Psoas muscle (tissue), 7 donors: ENCODE measurements at regions not wholly inside any gene's neighbourhood (a gene's known extent, or its start where the extent isn't known, plus 50 kb on each side); places are given as distances from the start of the nearest gene placed in this dataset.

Source experiments
- ATAC-seq, 4 donors: fragments of 200-7000 bp; cut with Tn5 transposase; one replicate each; pipeline ENCODE4 v1.9.1; 2020; ENCODE audit warnings: moderate library complexity in 3 of 4, mild to moderate bottlenecking in 2 of 4
- DNase-seq, 2 donors: peaks; one replicate each; pipeline ENCODE4 v3.0.0-alpha.2; 2020
- H3K27ac ChIP-seq: fragments of 200-600 bp; one replicate; pipeline ENCODE4 v1.8.0; 2022
- H3K27me3 ChIP-seq, 3 donors: fragments of 200-600 bp in 1 of 3; one replicate each; pipeline versions ENCODE4 v1.6.1 to v1.8.0; 2013 to 2022; ENCODE audit warnings: low read length in 2 of 3, mild to moderate bottlenecking in 2 of 3, moderate library complexity in 1 of 3; ENCODE audit not compliant: insufficient read depth in 3 of 3
- H3K36me3 ChIP-seq, 2 donors: fragments of 200-600 bp in 1 of 2; one replicate each; pipeline versions ENCODE4 v1.6.1 to v1.8.0; 2013 to 2022; ENCODE audit warnings: low read depth in 1 of 2, mild to moderate bottlenecking in 1 of 2, moderate library complexity in 1 of 2; ENCODE audit not compliant: insufficient read depth in 1 of 2
- H3K4me1 ChIP-seq: fragments of 200-600 bp; one replicate; pipeline ENCODE4 v1.8.0; 2022
- H3K4me3 ChIP-seq: fragments of 200-600 bp; one replicate; pipeline ENCODE4 v1.8.0; 2022; ENCODE audit warnings: mild to moderate bottlenecking
- H3K9me3 ChIP-seq: fragments of 200-600 bp; one replicate; pipeline ENCODE4 v1.8.0; 2022
- CTCF ChIP-seq: fragments of 200-600 bp; IDR thresholded peaks from one replicate; pipeline ENCODE4 v1.8.0; 2022; ENCODE audit warnings: antibody characterized with exemption
- WGBS, 3 donors: extraction: QIAGEN DNeasy Blood & Tissue Kit; methylation state at CpG; one replicate each; pipeline versions ENCODE4 v1.1.6 to v1.1.7; 2013; 5-methylcytosine and 5-hydroxymethylcytosine counted together
- intact Hi-C, 2 donors: fragments of 100-400 bp; cut with DNase I; formaldehyde crosslinking; loops; one replicate each; pipeline versions ENCODE4 v1.11.0 to v1.14.2; 2022
- donor health status: healthy with polysubstance abuse.
- donor health status: DM: no; HTN: no; CAD: no; lungs with moderate emphysema.
- donor health status: Bipolar disorder and iron deficiency.
- donor health status: healthy.
- donor health status: DM: yes; HTN: yes; CAD: no.
- donor health status: DM: no; HTN: no; CAD: no.
- donor health status: DM: yes; HTN: yes; CAD: no.

GRCh38 chr13:34577051-34577450 lies 365.0 kb upstream of the NBEA start:
- no peaks in the 10 kb centered on the region for H3K4me1 ChIP-seq
- WGBS, 3 donors: 94 to 98% (median 96%) methylated on average over 1 of the region's 1 CpG

GRCh38 chr13:34578471-34578870 lies 363.6 kb upstream of the NBEA start:
- no peaks in the 10 kb centered on the region for H3K9me3 ChIP-seq
- intact Hi-C loops: no loop called here
- ATAC-seq (no peak), DNase-seq (no peak)
- no peaks in the 10 kb centered on the region for H3K4me1 ChIP-seq
- no peak overlapping the region for H3K4me3 ChIP-seq
- H3K27ac ChIP-seq: no peak overlapping the region
- H3K36me3 ChIP-seq: no peaks in the 10 kb centered on the region
- 95 to 100% (median 100%) methylated on average over 1 of the region's 1 CpG for WGBS, 3 donors
- H3K27me3 ChIP-seq: no peaks in the 10 kb centered on the region
- TF ChIP-seq CTCF: no peak

More at GRCh38 chr13:34577051-34577450, 365.0 kb upstream of the NBEA start:
- intact Hi-C loops: no loop called here
- no peaks in the 10 kb centered on the region for H3K36me3 ChIP-seq
- H3K4me3 ChIP-seq: no peak overlapping the region
- no peaks in the 10 kb centered on the region for H3K27me3 ChIP-seq
- TF ChIP-seq CTCF: no peak
- DNase-seq (no peak), ATAC-seq (no peak)
- no peak overlapping the region for H3K27ac ChIP-seq
- H3K9me3 ChIP-seq: no peaks in the 10 kb centered on the region

GRCh38 chr13:34578917-34579316 lies 363.2 kb upstream of the NBEA start:
- intact Hi-C loops: no loop called here

GRCh38 chr13:34583181-34583580 lies 358.9 kb upstream of the NBEA start:
- no peak for TF ChIP-seq CTCF
- ATAC-seq (no peak), DNase-seq (no peak)
- Histone ChIP-seq H3K9me3 (no peaks in the 10 kb centered on the region), H3K27ac (no peak overlapping the region), H3K36me3 (no peaks in the 10 kb centered on the region), H3K27me3 (no peaks in the 10 kb centered on the region), H3K4me3 (no peak overlapping the region), H3K4me1 (no peaks in the 10 kb centered on the region)
- 92 to 97% (median 93%) methylated on average over 1 of the region's 1 CpG for WGBS, 3 donors
- intact Hi-C loops: no loop called here

More at GRCh38 chr13:34578917-34579316, 363.2 kb upstream of the NBEA start:
- H3K36me3 ChIP-seq: no peaks in the 10 kb centered on the region
- no peaks in the 10 kb centered on the region for H3K9me3 ChIP-seq
- H3K4me3 ChIP-seq: no peak overlapping the region
- H3K27me3 ChIP-seq: no peaks in the 10 kb centered on the region
- ATAC-seq: no peak
- H3K27ac ChIP-seq: no peak overlapping the region
- no peak for DNase-seq
- no peak for TF ChIP-seq CTCF
- no peaks in the 10 kb centered on the region for H3K4me1 ChIP-seq

- TF ChIP-seq CTCF: no peak
- Histone ChIP-seq H3K9me3 (no peaks in the 10 kb centered on the region), H3K4me3 (no peak overlapping the region), H3K4me1 (no peaks in the 10 kb centered on the region), H3K27ac (no peak overlapping the region), H3K36me3 (no peaks in the 10 kb centered on the region), H3K27me3 (no peaks in the 10 kb centered on the region)
- intact Hi-C loops: no loop called here
- 31 to 46% (median 38%) methylated on average over 3 of the region's 3 CpGs for WGBS, 3 donors
- DNase-seq (no peak), ATAC-seq (no peak)
These were observed 354.5 kb upstream of the NBEA start for GRCh38 chr13:34587576-34587975.
